EH (cell line): ENCODE measurements at regions not wholly inside any gene's neighbourhood (a gene's known extent, or its start where the extent isn't known, plus 50 kb on each side); places are given as distances from the start of the nearest gene placed in this dataset.

ENCODE experiments used
- DNase-seq: peaks from one replicate; pipeline ENCODE4 v3.0.0-alpha.2; 2015; ENCODE audit warnings: low read depth

- DNase-seq = no peak
Observed at GRCh38 chr2:16170675-16171424, 230.5 kb downstream of the MYCN start.

GRCh38 chr2:16169381-16169960, 229.1 kb downstream of the MYCN start:
- no peak for DNase-seq

GRCh38 chr2:16168506-16169264, 228.3 kb downstream of the MYCN start:
- no peak for DNase-seq

DNA sequence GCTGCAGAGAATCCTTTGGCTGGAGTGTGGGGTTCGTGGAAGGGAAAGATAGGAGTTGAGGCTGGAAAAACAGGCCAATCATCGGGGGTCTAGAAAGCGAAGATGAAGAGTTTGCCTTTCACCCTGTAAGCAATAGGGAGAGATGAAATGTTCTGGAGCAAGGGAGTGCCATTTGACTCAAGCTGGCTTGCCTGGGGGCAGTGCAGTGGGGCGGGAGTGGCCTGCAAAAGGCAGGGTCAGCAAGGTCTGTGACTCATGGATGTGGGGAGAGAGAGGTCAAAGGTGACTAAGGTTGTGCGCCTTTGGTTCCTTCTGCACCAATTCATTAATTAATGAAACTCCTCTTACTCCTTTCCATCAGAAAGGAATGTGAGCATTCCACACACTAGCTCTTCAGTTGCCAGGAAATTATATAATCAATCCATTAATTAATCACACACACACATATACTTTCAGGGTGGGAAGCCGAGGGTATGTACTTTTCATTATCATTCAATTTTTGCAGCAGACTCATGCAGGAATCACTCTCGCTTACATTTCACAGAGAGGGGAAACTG, 227.6 kb downstream of the MYCN start:
- no peak for DNase-seq

GRCh38 chr2:16167451-16167861, 227.1 kb downstream of the MYCN start:
- DNase-seq = no peak

- no peak for DNase-seq
Observed at GRCh38 chr2:16166327-16166981, 226.1 kb downstream of the MYCN start.

DNA sequence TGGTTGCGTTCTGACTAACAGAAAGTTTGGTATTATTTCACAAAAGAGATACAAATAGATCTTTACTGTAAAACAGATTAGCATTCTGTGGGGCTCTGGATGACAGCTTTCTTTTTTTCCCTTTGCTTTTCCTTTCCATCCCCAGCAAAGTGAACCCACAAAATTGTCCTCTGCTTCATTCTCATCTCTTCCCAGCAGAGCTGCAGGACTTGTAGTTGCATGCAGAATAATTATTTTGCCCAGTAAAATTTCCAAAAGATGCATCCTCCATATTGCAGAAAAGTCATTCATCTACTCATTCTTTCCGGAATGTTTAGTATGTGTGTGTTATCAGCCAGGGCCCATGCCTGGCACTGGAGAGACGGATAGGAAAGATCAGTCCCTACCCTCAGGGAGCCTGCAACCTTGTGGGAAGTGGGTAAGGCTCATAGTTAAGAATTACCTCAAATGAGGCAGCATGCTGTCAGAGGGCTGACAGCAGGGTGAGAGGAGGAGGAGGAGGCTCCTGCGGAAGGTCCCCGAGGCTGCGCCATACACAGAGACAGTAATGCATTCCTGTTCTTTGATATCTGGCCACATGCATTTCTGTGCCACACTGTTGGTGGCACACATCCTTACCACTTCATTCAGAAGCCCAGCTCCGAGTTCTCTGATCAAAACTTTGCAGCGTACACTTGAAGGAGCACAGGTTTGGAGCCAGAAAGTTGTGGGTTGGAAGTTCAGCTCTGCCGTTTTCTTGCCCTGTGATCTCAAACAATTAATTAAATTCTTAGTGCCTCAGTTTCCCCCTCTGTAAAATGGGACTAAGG, 225.4 kb downstream of the MYCN start:
- DNase-seq = no peak

GRCh38 chr2:16162491-16163040, 222.2 kb downstream of the MYCN start:
- no peak for DNase-seq

DNA sequence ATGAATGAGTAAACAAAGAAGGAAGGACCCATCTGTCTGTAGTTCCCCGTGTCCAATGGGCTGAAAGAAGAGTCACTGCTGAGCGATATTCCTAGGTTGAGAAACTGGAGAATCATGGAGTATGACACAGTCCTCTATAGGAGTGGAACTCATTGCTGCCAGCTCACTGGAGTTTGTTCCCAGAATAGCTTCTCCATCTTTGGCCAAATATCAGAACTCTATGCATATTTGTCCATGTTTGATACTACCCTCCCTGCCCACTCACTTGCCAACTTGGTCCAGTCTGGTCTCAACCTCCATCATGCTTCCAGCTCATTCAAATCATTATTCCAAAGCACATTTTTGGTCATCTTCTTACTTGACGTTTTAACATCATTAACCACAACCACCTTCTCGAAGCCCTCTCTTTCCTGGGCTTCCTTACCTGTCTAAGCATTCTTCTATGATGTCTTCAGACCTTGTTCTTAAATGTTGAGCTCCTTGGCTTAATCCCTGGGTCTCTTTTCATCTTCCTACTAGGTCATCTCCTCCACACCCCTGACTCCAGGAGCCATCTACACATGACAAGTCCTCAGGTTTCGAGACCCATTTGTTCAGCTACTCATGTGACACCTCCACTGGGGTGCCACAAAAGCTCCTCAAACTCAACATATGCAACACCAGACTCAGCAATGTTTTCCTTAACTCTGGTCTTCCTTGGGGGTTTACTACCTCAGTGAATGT, 221.6 kb downstream of the MYCN start:
- DNase-seq = no peak

GRCh38 chr2:16161085-16161565, 220.8 kb downstream of the MYCN start:
- no peak for DNase-seq

DNA sequence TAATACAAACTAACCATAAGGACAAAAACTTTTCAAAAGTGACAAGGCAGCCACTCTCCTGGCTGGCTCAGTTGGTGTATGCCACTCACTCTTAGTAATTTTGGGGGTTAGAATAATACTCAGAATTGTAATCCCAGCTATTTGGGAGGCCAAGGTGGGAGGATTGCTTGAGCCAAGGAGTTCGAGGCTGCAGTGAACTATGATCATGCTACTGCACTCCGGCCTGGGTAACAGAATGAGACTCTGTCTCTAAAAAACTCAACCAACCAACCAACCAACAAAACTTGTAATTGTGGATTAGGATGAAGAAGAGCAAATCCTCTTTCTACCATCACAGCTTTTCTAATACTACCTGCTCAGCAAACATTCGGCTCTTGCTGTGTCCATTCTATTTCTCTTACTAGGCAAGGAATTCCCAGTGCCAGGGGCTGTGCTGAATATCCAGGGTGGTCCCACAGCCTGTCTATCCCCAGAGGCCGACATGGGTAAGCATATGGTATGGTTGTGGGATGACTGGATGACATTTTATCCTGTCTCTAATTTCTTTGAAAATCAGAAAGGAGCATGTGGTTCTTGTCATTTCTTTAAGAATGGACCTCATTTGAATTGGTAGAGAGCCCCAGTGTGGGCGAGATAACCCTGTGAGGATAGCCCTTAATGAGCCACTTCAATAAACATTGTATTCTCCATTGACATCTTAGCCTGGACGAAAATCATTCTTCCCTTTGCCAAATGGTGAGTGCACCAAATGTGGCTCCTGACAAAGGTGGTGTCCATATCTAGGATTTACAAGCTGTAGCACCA, 220.1 kb downstream of the MYCN start:
- no peak for DNase-seq

DNA sequence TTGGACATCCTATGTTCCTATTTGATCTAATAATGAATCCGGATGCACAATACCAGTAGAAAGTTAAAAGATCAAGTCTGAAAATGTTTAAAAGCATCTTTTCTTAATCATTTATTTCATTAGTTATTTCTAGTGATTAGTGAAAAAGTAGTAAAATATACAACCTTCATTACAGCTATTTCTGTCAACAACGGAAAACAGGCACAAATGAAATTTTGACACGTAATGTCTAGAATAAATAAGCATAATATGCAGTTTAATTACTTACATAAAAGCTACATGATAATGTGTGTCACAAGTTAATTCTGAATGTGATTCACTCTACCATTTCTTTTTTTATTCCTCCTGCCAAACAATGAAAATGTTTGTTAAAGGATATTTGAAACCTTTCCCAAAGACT, 216.1 kb downstream of the MYCN start:
- DNase-seq = no peak

DNA sequence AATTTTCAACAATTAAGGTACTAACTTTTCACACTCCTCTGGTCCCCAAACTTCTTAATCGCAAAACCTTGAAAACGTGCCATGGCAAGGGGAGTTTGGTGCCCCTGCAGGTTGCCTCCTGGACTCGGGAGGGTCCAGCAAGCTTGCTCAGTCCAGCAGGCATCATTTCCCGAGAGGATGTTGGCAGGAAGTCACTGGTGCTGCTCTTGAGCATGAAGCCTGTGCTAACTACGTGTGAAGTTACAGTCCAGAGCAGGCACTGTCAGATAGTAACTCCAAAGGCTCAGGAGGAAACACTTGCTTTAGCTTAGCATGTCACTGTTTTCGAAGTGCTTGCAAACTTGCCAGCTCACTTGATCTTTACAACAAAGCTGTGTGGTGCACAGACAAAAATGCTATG, 215.4 kb downstream of the MYCN start:
- no peak for DNase-seq

GRCh38 chr2:16155366-16155765, 215.0 kb downstream of the MYCN start:
- DNase-seq = no peak

DNA sequence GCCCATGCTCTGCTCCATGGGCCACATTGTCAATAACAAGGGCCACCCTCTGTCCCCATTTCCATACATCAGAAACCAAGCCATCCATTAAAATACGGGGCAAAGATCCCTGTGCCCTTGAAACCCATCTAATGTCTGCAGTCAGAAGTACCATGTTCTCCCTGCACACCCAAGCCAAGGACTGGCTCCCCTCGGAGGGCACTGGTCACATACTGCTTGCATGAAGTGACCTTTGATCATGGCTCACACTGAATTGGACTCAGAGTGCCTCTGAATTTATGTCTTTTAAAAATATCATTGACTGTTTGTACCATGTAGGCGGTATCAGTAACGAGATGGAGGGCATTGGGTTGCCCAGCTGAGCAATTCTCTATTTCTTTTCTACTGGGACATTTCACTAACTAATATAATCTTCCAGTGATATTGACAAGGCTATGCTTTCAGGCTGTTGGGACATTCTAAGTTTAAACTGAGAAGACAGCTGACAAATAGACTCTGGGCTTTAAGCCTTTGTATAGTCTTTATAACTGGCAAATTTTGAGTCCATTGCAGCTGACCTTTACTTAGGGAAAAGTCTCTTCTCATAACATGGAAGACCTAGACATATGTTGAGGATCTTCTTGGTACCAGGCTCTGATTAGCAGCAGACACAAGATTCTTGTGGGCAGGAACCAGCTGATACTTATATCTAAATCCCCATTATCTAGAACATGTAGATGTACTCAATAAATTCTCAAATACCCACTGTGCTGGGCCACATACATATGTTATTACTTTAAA, 214.3 kb downstream of the MYCN start:
- no peak for DNase-seq

- DNase-seq = no peak
Observed at GRCh38 chr2:16154061-16154460, 213.7 kb downstream of the MYCN start.

DNA sequence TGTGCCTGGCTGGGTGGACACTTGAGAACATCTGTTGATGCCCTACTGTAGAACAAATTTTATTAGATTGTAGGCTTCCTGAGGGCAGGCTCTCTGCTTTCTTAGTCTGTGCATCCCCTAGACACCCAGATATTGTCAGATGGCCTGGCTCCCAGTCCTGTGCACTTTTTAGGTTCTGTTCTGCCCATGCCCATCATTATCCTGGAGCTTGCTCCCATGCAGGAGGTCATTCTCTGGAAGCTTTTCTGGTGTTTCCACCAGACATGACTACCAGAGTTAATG, 213.3 kb downstream of the MYCN start:
- no peak for DNase-seq

DNA sequence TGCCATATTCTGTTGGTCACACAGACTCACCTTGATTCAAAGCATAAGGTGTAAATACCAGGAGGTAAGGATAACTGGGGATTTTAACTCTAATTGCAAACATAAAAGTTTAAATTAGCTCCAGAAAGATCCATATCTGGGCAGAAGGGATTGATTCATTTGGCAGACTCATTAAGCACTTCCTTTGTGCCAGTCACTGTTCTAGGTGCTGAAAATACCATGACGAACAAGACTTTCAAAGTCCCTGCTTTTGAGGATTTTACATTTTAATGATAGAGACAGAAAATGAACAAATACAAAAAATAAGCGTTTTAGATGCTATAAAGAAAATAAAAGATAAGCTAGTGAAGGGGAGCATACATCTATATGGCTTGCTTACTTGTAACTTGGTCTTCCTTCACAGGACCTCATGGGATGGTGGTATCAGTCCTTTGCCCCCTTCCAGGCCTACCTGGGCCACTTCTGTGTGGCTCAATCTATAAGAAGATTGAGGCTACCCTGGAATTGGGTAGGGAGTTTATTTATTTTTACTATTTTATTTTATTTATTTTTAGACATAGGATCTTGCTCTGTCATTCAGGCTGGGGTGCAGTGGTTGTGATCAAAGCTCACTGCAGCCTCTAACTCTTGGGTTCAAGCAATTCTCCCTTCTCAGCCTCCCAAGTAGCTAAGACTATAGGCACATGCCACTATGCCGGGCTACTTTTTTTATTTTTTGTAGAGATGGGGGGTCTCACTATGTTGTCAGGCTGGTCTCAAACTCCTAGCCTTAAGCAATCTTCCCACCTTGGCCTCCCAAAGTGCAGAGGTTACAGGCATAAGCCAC, 212.8 kb downstream of the MYCN start:
- DNase-seq = no peak
